Smooth muscle cell (in vitro differentiated cells): ENCODE measurements at regions not wholly inside any gene's neighbourhood (a gene's known extent, or its start where the extent isn't known, plus 50 kb on each side); places are given as distances from the start of the nearest gene placed in this dataset.

ENCODE experiments used
- DNase-seq: peaks from one replicate; lab custom pipeline; 2025; ENCODE audit not compliant: unreplicated experiment; lab: John Stamatoyannopoulos, UW
- H2AFZ ChIP-seq: fragments of 200-600 bp; sonication (generic); 2 replicates; pipeline ENCODE4 v1.6.0; 2016; ENCODE audit warnings: antibody characterized with exemption, low read depth, mild to moderate bottlenecking
- H3F3A ChIP-seq: fragments of 200-600 bp; sonication (generic); 2 replicates; pipeline ENCODE4 v1.6.0; 2017; ENCODE audit warnings: antibody characterized with exemption, low read depth
- H3K27ac ChIP-seq: fragments of 200-600 bp; sonication (generic); 2 replicates; pipeline ENCODE4 v1.5.1; 2016; ENCODE audit warnings: low read depth, mild to moderate bottlenecking
- H3K27me3 ChIP-seq: fragments of 200-600 bp; sonication (generic); 2 replicates; pipeline ENCODE4 v1.6.1; 2016; ENCODE audit warnings: low read depth, mild to moderate bottlenecking
- H3K36me3 ChIP-seq: fragments of 200-600 bp; sonication (generic); 2 replicates; pipeline ENCODE4 v1.5.1; 2016; ENCODE audit warnings: low read depth
- H3K4me1 ChIP-seq: fragments of 200-600 bp; sonication (generic); 2 replicates; pipeline ENCODE4 v1.5.1; 2016; ENCODE audit warnings: low read depth
- H3K4me2 ChIP-seq: fragments of 200-600 bp; sonication (generic); 2 replicates; pipeline ENCODE4 v1.6.0; 2016; ENCODE audit warnings: mild to moderate bottlenecking
- H3K4me3 ChIP-seq: fragments of 200-600 bp; sonication (generic); 2 replicates; pipeline ENCODE4 v1.5.1; 2016; ENCODE audit warnings: mild to moderate bottlenecking
- H3K79me2 ChIP-seq: fragments of 200-600 bp; sonication (generic); 2 replicates; pipeline ENCODE4 v1.6.0; 2016; ENCODE audit warnings: low read depth, mild to moderate bottlenecking
- H3K9ac ChIP-seq: fragments of 200-600 bp; sonication (generic); 2 replicates; pipeline ENCODE4 v1.6.0; 2016; ENCODE audit warnings: low read depth
- H3K9me3 ChIP-seq: fragments of 200-600 bp; sonication (generic); replicated peaks from 2 replicates; pipeline ENCODE4 v1.5.1; 2016; ENCODE audit warnings: low read depth
- H4K20me1 ChIP-seq: fragments of 200-600 bp; sonication (generic); 2 replicates; pipeline ENCODE4 v1.6.0; 2016; ENCODE audit warnings: low read depth
- CTCF ChIP-seq: fragments of 200-600 bp; sonication (generic); IDR thresholded peaks from 2 replicates; pipeline ENCODE4 v1.5.1; 2017; ENCODE audit warnings: borderline replicate concordance, mild to moderate bottlenecking, antibody characterized with exemption; ENCODE audit not compliant: insufficient read depth, poor library complexity, severe bottlenecking
- WGBS: methylation state at CpG from one replicate; pipeline ENCODE4 v1.1.7; 2016; ENCODE audit warnings: low lambda C conversion rate; 5-methylcytosine and 5-hydroxymethylcytosine counted together

DNA sequence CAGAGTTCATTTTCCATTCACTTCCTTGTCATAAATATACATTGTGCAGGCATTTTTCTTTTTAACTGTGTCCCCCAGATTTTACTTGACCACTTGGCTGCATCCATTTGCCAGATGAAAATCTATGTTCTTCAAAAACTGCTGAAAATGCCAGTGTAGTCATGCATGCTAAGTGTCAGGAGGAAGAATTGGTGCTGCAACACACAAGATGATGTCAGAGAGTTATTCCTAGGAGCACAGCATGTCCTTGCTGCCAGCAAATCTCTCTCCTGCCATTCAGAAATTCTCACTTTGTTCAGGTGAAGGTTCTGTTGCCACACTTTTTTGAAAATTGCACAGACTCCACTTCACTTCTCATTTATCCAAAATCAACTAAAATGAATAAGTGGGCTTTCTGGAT lies 106.4 kb upstream of the MAGI3 start:
- Histone ChIP-seq H3K9me3 (no peaks in the 10 kb centered on the region), H3K27ac (no peak overlapping the region), H3K9ac (no peak overlapping the region), H2AFZ (no peak overlapping the region), H4K20me1 (no peaks in the 10 kb centered on the region), H3F3A (no peaks in the 10 kb centered on the region), H3K4me3 (no peak overlapping the region), H3K27me3 (no peaks in the 10 kb centered on the region), H3K36me3 (no peaks in the 10 kb centered on the region), H3K4me1 (peaks cover 8% of the 10 kb centered on the region), H3K4me2 (no peak overlapping the region), H3K79me2 (no peaks in the 10 kb centered on the region)
- DNase-seq: no peak
- no peak for TF ChIP-seq CTCF

DNA sequence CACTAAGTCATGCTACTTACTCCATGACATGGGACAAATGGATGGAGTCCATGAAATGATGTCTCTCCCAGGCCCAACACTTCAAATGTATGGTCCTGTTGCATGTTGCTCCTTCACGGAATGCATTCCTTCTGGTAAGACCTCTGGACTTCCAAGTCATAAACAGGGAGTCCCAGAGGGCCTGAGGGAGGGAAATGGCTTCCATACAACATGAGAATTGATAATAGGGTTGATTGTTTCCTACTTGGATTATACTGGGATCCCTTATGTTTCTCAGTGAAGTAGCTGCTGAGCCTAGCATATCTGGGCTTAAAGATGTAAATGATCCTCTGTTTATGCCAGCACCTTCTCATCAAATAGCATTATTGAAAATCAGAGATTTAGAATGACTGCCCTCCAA lies 104.2 kb upstream of the MAGI3 start:
- no peaks in the 10 kb centered on the region for H3K36me3 ChIP-seq
- DNase-seq: no peak
- no peaks in the 10 kb centered on the region for H3K27me3 ChIP-seq
- no peak overlapping the region for H3K9ac ChIP-seq
- H3K9me3 ChIP-seq: no peaks in the 10 kb centered on the region
- no peaks in the 10 kb centered on the region for H3F3A ChIP-seq
- H3K4me3 ChIP-seq: no peak overlapping the region
- no peak overlapping the region for H3K4me2 ChIP-seq
- no peak overlapping the region for H2AFZ ChIP-seq
- TF ChIP-seq CTCF: no peak
- no peaks in the 10 kb centered on the region for H4K20me1 ChIP-seq
- no peak overlapping the region for H3K27ac ChIP-seq
- 88% methylated on average over 1 of the region's 1 CpG for WGBS
- peaks cover 8% of the 10 kb centered on the region for H3K4me1 ChIP-seq
- H3K79me2 ChIP-seq: no peaks in the 10 kb centered on the region

DNA sequence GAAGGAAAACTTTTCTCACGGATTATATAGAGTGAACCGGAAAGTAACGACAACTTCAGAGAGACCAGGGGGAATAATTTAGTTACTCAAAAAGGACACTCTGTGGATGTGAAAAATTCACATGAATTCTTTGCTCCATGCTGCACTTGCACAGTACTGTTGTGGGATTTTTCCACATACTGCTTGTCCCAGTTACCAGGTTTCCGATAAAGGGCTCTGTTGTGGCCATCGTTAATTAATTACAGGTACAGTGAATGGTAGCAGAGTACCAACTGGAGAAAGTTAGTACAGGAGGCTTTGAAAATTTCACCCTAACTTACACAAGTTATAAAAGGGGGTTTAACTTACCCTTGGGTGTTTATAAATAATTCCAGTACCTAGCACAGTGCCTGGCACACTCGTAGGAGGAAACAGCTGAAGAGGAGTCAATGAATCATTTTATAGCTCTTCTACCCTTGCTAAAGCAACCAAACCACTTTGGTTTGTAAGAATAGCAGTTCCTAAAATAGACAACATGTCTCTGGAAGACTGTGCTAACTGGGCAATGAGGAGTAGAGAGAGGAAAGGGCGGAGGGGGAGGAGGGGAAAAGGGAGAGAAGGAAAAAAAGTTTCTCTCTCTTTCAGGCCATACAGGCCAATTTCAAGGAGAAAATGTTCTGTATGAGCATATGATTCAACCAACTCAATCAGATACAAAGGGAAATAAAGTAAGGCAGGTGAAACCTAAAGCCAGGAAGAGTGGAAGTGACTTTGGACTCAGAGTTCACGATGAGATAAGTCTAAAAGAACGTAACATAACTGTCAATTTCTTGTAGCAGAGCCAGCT lies 98.3 kb upstream of the MAGI3 start:
- no peak overlapping the region for H3K4me3 ChIP-seq
- no peak overlapping the region for H3K27ac ChIP-seq
- no peaks in the 10 kb centered on the region for H3F3A ChIP-seq
- TF ChIP-seq CTCF: no peak
- DNase-seq: no peak
- no peaks in the 10 kb centered on the region for H3K79me2 ChIP-seq
- no peak overlapping the region for H3K9ac ChIP-seq
- no peaks in the 10 kb centered on the region for H3K4me1 ChIP-seq
- no peaks in the 10 kb centered on the region for H3K9me3 ChIP-seq
- 72% methylated on average over 9 of the region's 9 CpGs for WGBS
- no peak overlapping the region for H3K4me2 ChIP-seq
- H3K36me3 ChIP-seq: no peaks in the 10 kb centered on the region
- peak overlapping the region; percentile 52 for H2AFZ ChIP-seq
- no peaks in the 10 kb centered on the region for H3K27me3 ChIP-seq
- no peaks in the 10 kb centered on the region for H4K20me1 ChIP-seq
